H1 (cell line): ENCODE measurements at regions not wholly inside any gene's neighbourhood (a gene's known extent, or its start where the extent isn't known, plus 50 kb on each side); places are given as distances from the start of the nearest gene placed in this dataset.

Experiments
- ASH2L ChIP-seq: fragments of 200-600, 300-600 bp; sonication (generic); IDR thresholded peaks from one replicate; pipeline ENCODE4 v1.7.1; 2017; ENCODE audit warnings: low read length
- ATF2 ChIP-seq: IDR thresholded peaks from 2 replicates; pipeline ENCODE4 v1.6.1; 2012; ENCODE audit warnings: low read length, inconsistent platforms
- BCL11A ChIP-seq, 2 experiments: IDR thresholded peaks; one replicate each; pipeline ENCODE4 v1.6.1; 2011; ENCODE audit warnings: low read depth in 2 of 2, low read length in 2 of 2, mild to moderate bottlenecking in 2 of 2
- BRCA1 ChIP-seq: IDR thresholded peaks from 2 replicates; pipeline ENCODE4 v1.6.1; 2012; ENCODE audit warnings: low read depth, low read length, improper control_type of control experiment
- CEBPB ChIP-seq: IDR thresholded peaks from 2 replicates; pipeline ENCODE4 v1.6.1; 2012; ENCODE audit warnings: low read depth, low read length
- CHD7 ChIP-seq: fragments of 300-600 bp; sonication (generic); IDR thresholded peaks from 2 replicates; pipeline ENCODE4 v1.7.1; 2012; ENCODE audit warnings: low read length, moderate library complexity, mild to moderate bottlenecking, inconsistent platforms; ENCODE audit not compliant: insufficient replicate concordance
- HDAC6 ChIP-seq: IDR thresholded peaks from one replicate; pipeline ENCODE4 v1.7.1; 2012; ENCODE audit warnings: low read depth, mild to moderate bottlenecking, inconsistent platforms, low read length, moderate library complexity
- MAFK ChIP-seq: IDR thresholded peaks from 2 replicates; pipeline ENCODE4 v1.6.1; 2012; ENCODE audit warnings: low read depth, mild to moderate bottlenecking, improper control_type of control experiment, low read length
- SAP30 ChIP-seq: fragments of 300-600 bp; sonication (generic); IDR thresholded peaks from 2 replicates; pipeline ENCODE4 v1.7.1; 2012; ENCODE audit warnings: low read length, moderate library complexity, mild to moderate bottlenecking, inconsistent platforms; ENCODE audit not compliant: insufficient read depth, insufficient replicate concordance
- SP4 ChIP-seq: IDR thresholded peaks from 2 replicates; pipeline ENCODE4 v1.6.1; 2012; ENCODE audit warnings: low read length, inconsistent platforms
- TAF7 ChIP-seq: optimal IDR thresholded peaks from 2 replicates; pipeline ENCODE3; 2011; ENCODE audit warnings: low read depth, mild to moderate bottlenecking, inconsistent platforms, low read length, moderate library complexity, borderline replicate concordance

GRCh38 chr3:152892446-152892845 is 57.5 kb downstream of the P2RY1 start (continued):
- TF ChIP-seq CHD7 (no peak), BRCA1 (no peak), ATF2 (no peak), HDAC6 (no peak), BCL11A (IDR thresholded peaks at IDR 0.05; ENCODE audit: low read depth in 2 of 2, low read length in 2 of 2) (no peak), MAFK (no peak), ASH2L (no peak), SAP30 (no peak), TAF7 (no peak), CEBPB (no peak), SP4 (no peak)
